GM04503 (cell line): ENCODE measurements at regions not wholly inside any gene's neighbourhood (a gene's known extent, or its start where the extent isn't known, plus 50 kb on each side); places are given as distances from the start of the nearest gene placed in this dataset.
A peak's percentile ranks its signal among the peaks of the same experiment; 100 is the strongest.

Experiments used
- DNase-seq: peaks from one replicate; pipeline ENCODE4 v3.0.0-alpha.2; 2012; ENCODE audit warnings: low read depth

- DNase-seq, result no peak
These were observed 58.6 kb downstream of the LIG4 start for GRCh38 chr13:108156749-108157148.

- peak; percentile 7 for DNase-seq
These were observed 59.9 kb downstream of the LIG4 start for GRCh38 chr13:108155185-108156106.

GRCh38 chr13:108154421-108154858 lies 60.9 kb downstream of the LIG4 start:
- DNase-seq, result no peak

GRCh38 chr13:108146642-108147041 lies 68.7 kb downstream of the LIG4 start:
- no peak for DNase-seq

GRCh38 chr13:108142702-108143436 lies 72.5 kb downstream of the LIG4 start:
- DNase-seq, result no peak

- DNase-seq, result no peak
These were observed 78.2 kb downstream of the LIG4 start for GRCh38 chr13:108137176-108137575.

- DNase-seq, result no peak
These were observed 87.9 kb downstream of the LIG4 start for GRCh38 chr13:108127406-108127805.

- DNase-seq, result no peak
These were observed 89.3 kb downstream of the LIG4 start for GRCh38 chr13:108126056-108126455.

- no peak for DNase-seq
These were observed 93.9 kb downstream of the LIG4 start for GRCh38 chr13:108121406-108121805.

- DNase-seq, result no peak
These were observed 94.5 kb downstream of the LIG4 start for GRCh38 chr13:108120856-108121255.

- DNase-seq, result no peak
These were observed 95.0 kb downstream of the LIG4 start for GRCh38 chr13:108120302-108120701.

- no peak for DNase-seq
These were observed 99.6 kb downstream of the LIG4 start for GRCh38 chr13:108115738-108116137.

GRCh38 chr13:108113407-108113806 lies 101.9 kb downstream of the LIG4 start:
- DNase-seq, result no peak

- no peak for DNase-seq
These were observed 110.6 kb downstream of the LIG4 start for GRCh38 chr13:108104736-108105135.

GRCh38 chr13:108102771-108103170 lies 112.6 kb downstream of the LIG4 start:
- DNase-seq, result no peak

- no peak for DNase-seq
These were observed 118.9 kb downstream of the LIG4 start for GRCh38 chr13:108096301-108096915.

- DNase-seq, result no peak
These were observed 120.3 kb downstream of the LIG4 start for GRCh38 chr13:108095036-108095435.

- no peak for DNase-seq
These were observed 121.7 kb downstream of the LIG4 start for GRCh38 chr13:108093616-108094015.

- DNase-seq, result no peak
These were observed 127.5 kb downstream of the LIG4 start for GRCh38 chr13:108087810-108088209.

GRCh38 chr13:108086678-108087077 lies 128.7 kb downstream of the LIG4 start:
- no peak for DNase-seq

GRCh38 chr13:108084840-108085239 lies 130.5 kb downstream of the LIG4 start:
- DNase-seq, result no peak

- no peak for DNase-seq
These were observed 132.3 kb downstream of the LIG4 start for GRCh38 chr13:108083056-108083455.

GRCh38 chr13:108082481-108082880 lies 132.9 kb downstream of the LIG4 start:
- DNase-seq, result no peak
